Stimulated activated CD4-positive, alpha-beta T cell treated with anti-CD3 and anti-CD28 coated beads, Interleukin-2, amount 100 ng/mL, for 48 hours (primary cell): ENCODE measurements at regions not wholly inside any gene's neighbourhood (a gene's known extent, or its start where the extent isn't known, plus 50 kb on each side); places are given as distances from the start of the nearest gene placed in this dataset.
"Not testable (repeated sequence)": the region's sequence is repeated elsewhere in the genome, so short reads cannot be mapped to it uniquely, and the experiment has no call there.

Source experiments
- DNase-seq, 2 donors: peaks; one replicate each; pipeline ENCODE4 v3.0.0-alpha.2; 2020

GRCh38 chr10:84007482-84007881, 131.8 kb upstream of the GHITM start:
- no peak for DNase-seq

- peak; percentile 30 to 43 for DNase-seq
Measured at GRCh38 chr10:84008878-84009277, 130.4 kb upstream of the GHITM start.

DNA sequence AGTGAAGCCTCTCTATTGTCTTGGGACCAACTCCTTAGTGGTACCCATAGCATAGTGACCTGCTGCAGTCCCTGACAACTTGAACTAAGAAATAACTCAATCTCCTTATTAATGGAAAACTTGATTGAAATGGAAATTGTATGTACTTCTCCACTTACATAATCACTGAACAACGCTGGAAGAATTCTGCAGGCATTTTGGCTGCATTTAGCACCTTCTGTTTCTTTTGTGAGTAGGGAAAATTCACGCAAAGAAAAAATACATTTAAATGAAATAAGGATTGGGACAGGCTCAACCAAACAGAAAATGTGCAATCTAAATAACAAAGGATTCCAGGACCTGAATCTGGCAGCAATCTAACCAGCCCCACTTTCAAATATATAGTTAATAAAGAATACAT, 126.9 kb upstream of the GHITM start:
- DNase-seq, result no peak

DNA sequence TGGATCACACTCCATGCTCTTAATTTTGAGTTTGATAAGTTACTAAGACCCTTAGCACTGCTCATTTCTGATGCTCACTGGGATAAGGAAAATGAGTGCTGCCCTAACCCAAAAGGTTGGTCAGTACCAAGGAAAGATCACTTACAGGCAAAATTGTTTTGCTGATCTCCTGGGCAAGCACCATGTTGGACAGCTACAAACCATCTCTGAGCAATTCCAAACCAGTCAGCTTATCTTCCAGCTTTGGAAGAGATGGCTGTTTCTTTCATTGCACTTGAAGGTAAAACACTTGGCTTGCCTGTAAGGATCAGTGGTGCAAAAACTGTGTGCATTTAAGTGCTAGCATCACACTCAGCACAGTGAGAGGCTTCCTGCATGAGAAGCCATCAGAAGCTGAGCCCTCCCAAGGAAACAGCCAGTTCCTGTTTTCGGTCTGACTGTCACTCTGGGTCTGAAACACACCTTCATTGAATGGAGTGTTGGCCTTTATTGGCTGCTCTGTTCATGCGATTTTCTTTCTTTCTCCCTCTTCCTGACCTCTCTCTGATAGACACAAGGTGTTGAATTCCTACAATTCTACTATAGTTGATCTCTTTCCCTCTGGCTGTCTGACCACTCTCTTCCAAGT, 126.4 kb upstream of the GHITM start:
- no peak for DNase-seq

DNA sequence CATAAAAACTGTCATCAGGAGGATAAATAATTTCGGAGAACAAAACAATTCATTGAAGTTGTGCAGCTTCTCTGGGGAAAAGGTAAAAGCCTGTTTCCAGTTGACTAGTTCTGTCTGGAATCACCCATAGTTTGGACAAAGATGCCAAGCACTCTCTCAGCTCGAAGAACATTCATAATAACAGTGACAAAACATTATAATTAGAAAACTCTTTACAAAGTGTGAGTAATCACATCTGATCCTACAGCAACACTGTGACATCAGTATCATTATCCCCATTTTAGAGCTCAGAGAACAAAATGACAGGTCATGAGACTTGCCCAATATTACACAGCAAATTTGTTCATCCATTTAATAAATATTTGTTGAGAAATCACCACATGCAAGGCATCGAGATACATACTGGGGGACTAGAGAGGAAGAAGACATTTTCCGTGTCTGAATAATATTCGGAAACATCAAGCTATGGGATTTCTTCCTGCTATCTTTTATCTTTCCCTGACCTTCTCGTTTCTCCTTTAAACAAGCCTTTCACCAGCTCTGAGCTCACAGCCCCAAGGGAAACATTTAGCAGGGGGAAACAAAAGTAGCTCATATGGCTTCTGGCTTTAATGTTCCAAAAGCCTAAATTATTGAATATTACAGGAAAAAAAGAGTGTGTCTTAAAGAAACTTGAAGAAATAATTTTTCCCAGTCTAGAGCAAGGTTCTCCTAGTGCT, 123.3 kb upstream of the GHITM start:
- DNase-seq, result no peak

DNA sequence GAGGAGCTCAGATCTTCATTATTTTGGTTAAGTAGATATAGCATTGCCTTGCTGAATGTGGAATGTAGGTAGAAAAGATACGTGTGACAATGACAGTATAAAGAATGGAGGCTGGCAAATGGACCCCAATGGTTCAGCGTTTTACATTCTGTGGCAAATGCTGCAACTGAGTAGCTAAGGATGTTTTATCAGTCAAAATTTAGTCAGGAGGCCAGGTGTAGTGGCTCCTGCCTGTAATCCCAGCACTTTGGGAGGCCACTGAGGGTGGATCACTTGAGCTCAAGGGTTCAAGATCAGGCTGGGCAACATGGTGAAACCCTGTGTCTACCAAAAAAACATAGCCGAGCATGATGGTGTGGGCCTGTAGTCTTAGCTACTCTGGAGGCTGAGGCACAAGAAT, 120.5 kb upstream of the GHITM start:
- no peak for DNase-seq

DNA sequence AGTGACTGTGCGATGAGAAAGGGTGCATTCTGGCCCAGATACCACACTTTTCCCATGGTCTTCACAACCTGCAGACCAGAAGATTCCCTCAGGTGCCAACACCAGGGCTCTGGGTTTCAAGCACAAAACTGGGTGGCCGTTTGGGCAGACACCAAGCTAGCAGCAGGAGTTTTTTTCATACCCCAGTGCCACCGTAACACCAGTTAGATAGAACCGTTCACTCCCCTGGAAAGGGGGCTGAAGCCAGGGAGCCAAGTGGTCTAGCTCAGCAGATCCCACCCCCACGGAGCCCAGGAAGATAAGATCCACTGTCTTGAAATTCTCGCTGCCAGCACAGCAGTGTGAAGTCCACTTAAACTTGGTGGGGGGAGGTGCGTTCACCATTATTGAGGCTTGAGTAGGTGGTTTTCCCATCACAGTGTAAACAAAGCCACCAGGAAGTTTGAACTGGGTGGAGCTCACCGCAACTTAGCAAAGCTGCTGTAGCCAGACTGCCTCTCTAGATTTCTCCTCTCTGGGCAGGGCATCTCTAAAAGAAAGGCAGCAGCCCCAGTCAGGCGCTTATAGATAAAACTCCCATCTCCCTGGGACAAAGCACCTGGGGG, 119.4 kb upstream of the GHITM start:
- not testable (repeated sequence) for DNase-seq

- peak in 1 of 2 donors; percentile 13 for DNase-seq
Measured at GRCh38 chr10:84026821-84027257, 112.5 kb upstream of the GHITM start.

DNA sequence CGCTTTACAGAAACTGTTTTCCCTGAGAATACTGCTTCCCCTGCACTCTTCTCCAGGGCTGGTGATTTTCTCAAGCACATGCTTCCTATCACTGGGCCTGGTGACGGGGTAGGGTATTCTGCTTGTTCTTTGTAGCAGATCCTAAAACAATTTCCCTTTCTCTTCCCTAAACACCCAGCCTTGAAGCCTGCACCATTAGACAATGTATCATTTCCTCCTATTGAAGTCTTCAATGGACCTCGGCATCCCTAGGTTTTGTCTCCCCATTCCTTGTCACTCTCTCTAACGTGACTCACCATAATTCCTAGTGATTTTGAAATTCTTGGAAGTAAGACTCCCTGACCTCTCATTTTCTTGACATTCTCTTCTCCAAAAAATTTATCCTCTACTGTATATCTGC, 109.5 kb upstream of the GHITM start:
- DNase-seq, result no peak

DNA sequence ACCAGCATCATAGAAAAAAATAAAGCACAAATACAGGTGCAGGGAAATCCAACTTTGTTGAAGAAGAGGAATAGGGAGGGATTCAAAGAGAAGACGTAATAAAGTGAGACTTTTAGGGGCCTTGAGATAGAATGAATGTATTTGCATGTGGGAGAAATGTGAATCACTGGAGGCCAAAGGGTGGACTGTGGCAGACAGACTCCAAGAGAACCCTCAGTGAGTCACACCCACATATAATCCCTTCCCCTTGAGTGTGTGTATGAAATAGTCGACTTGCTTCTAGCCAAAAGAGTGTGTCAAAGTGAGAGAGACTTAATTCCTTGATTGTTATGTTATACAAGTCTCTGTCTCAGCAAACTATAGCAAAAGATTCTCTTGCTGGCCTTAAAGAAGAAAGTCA, 101.3 kb upstream of the GHITM start:
- DNase-seq, result no peak

- no peak for DNase-seq
Measured at GRCh38 chr10:84039957-84040356, 99.4 kb upstream of the GHITM start.

DNA sequence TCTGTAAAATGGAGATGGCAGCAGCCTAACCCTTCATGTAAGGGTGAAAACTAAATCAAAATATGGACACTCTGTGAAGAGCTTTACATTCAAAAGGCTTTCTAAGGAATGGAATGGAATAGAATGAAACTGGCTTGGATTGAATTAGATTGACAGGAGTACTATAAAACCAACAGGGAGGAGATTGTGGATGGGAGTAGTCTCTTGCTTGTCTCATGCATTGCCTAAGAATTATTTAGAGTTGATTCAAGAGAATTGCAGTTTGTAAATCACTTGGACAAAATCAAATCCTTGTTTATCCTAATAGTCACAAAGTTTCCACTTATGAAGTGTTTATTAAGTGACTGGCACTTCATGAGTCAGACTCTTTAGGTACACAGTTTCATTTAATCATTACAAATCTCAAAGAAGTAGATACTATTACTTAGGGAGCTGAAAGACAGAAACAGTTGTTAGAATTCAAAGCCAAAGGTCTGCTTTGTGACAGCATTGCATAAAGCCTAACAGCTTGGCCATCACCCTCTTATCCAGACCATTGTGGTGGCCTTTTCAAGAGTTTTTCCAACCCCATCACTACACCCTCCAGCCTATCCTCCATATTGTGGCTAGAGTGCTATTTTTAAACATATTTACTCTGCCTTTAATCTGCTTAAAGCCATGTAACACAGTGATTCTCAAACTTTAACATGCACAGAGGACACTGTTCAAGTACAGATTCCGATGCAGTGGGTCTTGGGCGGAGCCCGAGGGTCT, 91.9 kb upstream of the GHITM start:
- DNase-seq, result no peak

DNA sequence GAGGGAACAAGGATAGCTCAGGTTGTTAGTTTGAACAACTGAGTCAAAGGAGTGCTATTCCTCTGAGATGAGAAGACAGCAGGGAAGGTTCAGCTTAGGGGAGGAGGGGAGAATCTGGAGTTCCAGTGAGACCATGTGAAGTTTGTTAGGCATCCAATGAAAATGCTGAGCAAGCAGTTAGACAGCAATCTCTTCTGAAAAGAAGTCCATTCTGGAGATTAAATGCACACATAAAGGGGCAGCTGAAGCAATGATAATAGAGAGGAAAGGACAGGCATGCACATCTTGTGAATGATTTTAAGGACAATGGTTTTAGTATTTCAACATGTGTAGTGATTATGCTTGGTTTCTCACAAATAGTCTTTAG, 89.7 kb upstream of the GHITM start:
- no peak for DNase-seq

DNA sequence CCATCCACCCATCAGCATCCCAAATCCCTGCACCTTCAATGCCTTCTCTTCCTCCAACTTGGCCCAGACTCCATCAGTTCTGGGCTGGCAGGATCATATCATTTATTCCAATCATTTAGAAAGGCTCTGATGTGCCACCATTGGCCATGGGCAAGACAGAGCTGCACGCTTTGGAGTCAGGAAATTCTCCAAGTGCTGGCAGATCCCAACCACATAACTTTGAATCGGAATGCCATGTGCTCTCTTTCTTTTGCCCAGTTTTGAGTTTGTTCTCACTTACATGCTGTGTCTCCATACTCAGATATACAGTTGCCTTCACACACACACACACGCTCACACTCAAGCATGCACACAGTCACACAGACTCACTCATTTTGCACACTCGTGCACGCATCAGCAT, 85.7 kb upstream of the GHITM start:
- no peak for DNase-seq

- no peak for DNase-seq
Measured at GRCh38 chr10:84054743-84055142, 84.6 kb upstream of the GHITM start.

GRCh38 chr10:84059526-84059925, 79.8 kb upstream of the GHITM start:
- no peak for DNase-seq

DNA sequence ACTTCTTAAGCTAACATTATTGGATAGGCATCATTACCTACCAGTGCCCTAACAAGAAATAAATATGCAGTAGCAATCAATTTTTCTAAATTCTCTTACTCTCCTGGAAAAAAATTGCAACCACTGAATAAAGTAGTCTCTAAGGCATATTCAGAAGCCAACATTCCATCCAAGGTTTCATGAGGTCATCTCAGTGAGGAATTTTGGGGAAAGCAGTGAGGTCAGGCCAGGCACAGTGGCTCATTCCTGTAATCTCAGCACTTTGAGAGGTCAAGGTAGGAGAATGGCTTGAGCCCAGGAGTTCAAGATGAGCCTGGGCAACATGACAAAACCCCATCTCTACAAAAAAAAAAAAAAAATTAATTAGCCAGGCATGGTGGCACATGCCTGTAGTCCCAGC, 75.9 kb upstream of the GHITM start:
- DNase-seq, result no peak

GRCh38 chr10:84065804-84066601, 73.3 kb upstream of the GHITM start:
- DNase-seq, result no peak

GRCh38 chr10:84074521-84074920, 64.8 kb upstream of the GHITM start:
- DNase-seq, result no peak

GRCh38 chr10:84075226-84076046, 63.9 kb upstream of the GHITM start:
- no peak for DNase-seq

DNA sequence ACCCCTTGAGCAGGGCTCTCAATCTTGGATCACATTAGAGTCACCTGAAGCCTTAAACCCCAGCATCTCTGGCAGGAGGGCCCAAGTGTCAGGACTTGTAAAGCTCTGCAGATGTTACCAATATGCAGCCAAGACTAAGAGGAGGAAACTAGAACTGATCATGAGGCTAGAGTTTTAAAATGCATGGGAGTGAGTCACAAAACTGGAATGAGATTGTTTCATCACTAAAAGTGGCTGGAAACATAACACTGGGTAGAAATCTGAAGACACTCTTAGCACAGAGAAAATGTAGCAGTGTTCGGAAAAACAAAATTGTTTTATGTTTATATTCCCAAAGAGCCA, 63.3 kb upstream of the GHITM start:
- no peak for DNase-seq

GRCh38 chr10:84076540-84077195, 62.6 kb upstream of the GHITM start:
- DNase-seq, result no peak
